Panc1 (cell line): ENCODE measurements at regions not wholly inside any gene's neighbourhood (a gene's known extent, or its start where the extent isn't known, plus 50 kb on each side); places are given as distances from the start of the nearest gene placed in this dataset.

Experiments used
- ATAC-seq: fragments of 200-7000 bp; cut with Tn5 transposase; 2 replicates; pipeline ENCODE4 v1.9.1; 2020; ENCODE audit warnings: mild to moderate bottlenecking, moderate library complexity
- BruUV-seq: library from RNA; stranded (reverse); fragments of 400-500 nt; replicated peaks from 2 replicates; lab custom pipeline; 2021; lab: Mats Ljungman, UMichigan
- CTCF ChIA-PET: fragments of 300-600 bp; sonication (Branson Sonifier 250); formaldehyde crosslinking; loops from one replicate; lab custom pipeline; 2022; ENCODE audit warnings: antibody characterized with exemption; lab: Charles Lee
- POLR2A ChIA-PET: fragments of 300-600 bp; sonication (Branson Sonifier 250); formaldehyde crosslinking; loops from one replicate; lab custom pipeline; 2022; ENCODE audit warnings: antibody characterized with exemption; lab: Charles Lee
- DNase-seq: peaks from one replicate; pipeline ENCODE4 v3.0.0-alpha.2; 2010; ENCODE audit warnings: low read depth, low spot score
- H3K27ac ChIP-seq: 2 replicates; pipeline ENCODE4 v1.5.1; 2011; ENCODE audit warnings: mild to moderate bottlenecking, low read length, inconsistent platforms
- H3K27me3 ChIP-seq: fragments of 200-500 bp; sonication (Bioruptor generic); 2 replicates; pipeline ENCODE4 v1.6.0; 2014; ENCODE audit warnings: low read length, inconsistent platforms; ENCODE audit not compliant: control insufficient read depth, insufficient read depth
- H3K36me3 ChIP-seq: fragments of 200-500 bp; sonication (Bioruptor generic); 2 replicates; pipeline ENCODE4 v1.5.1; 2014; ENCODE audit warnings: inconsistent platforms, mild to moderate bottlenecking, low read length, moderate library complexity; ENCODE audit not compliant: control insufficient read depth, insufficient read depth
- H3K4me1 ChIP-seq: 2 replicates; pipeline ENCODE4 v1.5.1; 2011; ENCODE audit warnings: inconsistent platforms, mild to moderate bottlenecking, low read length, moderate library complexity; ENCODE audit not compliant: control insufficient read depth, insufficient read depth
- H3K4me3 ChIP-seq, 2 experiments: 2 replicates each; pipeline ENCODE4 v1.5.1; 2011 to 2012; ENCODE audit warnings: low read depth in 2 of 2, low read length in 2 of 2, mild to moderate bottlenecking in 2 of 2, inconsistent platforms in 1 of 2, moderate library complexity in 1 of 2
- H3K9me3 ChIP-seq: fragments of 200-500 bp; sonication (Bioruptor generic); 2 replicates; pipeline ENCODE4 v1.5.1; 2014; ENCODE audit warnings: low read depth, mild to moderate bottlenecking, inconsistent platforms, low read length, moderate library complexity; ENCODE audit not compliant: control insufficient read depth, insufficient read depth
- POLR2AphosphoS5 ChIP-seq: IDR thresholded peaks from 2 replicates; pipeline ENCODE4 v1.6.1; 2012; ENCODE audit warnings: mild to moderate bottlenecking, low read depth, low read length, moderate library complexity
- SIN3A ChIP-seq: IDR thresholded peaks from 2 replicates; pipeline ENCODE4 v1.6.1; 2012; ENCODE audit warnings: low read depth, mild to moderate bottlenecking, low read length, moderate library complexity, borderline replicate concordance; ENCODE audit not compliant: insufficient read depth
- TCF7L2 ChIP-seq: IDR thresholded peaks from 2 replicates; pipeline ENCODE4 v1.6.1; 2011; ENCODE audit warnings: mild to moderate bottlenecking, low read depth, low read length, inconsistent platforms
- in situ Hi-C: cut with HindIII; loops from 2 replicates; pipeline ENCODE4 v1.10.0; 2016; ENCODE audit warnings: low sequenced_read_pairs, low pct_unique_long_range_greater_than_20kb
- intact Hi-C: fragments of 100-400 bp; cut with micrococcal nuclease; formaldehyde crosslinking; loops from one replicate; pipeline ENCODE4 v1.10.0; 2022; ENCODE audit not compliant: unreplicated experiment
- TF ChIP-seq, protein P1 (sequence below): fragments of 450-650 bp; IDR thresholded peaks from 2 replicates; pipeline ENCODE4 v1.5.1; 2017; ENCODE audit warnings: mild to moderate bottlenecking
- TF ChIP-seq, protein P2 (sequence below), 2 experiments: IDR thresholded peaks; 2 replicates each; pipeline ENCODE4 v1.6.1; 2011 to 2012; ENCODE audit warnings: low read depth in 2 of 2, control low read depth in 1 of 2, low read length in 1 of 2, mild to moderate bottlenecking in 1 of 2, moderate library complexity in 1 of 2; ENCODE audit not compliant: insufficient read depth in 1 of 2

DNA sequence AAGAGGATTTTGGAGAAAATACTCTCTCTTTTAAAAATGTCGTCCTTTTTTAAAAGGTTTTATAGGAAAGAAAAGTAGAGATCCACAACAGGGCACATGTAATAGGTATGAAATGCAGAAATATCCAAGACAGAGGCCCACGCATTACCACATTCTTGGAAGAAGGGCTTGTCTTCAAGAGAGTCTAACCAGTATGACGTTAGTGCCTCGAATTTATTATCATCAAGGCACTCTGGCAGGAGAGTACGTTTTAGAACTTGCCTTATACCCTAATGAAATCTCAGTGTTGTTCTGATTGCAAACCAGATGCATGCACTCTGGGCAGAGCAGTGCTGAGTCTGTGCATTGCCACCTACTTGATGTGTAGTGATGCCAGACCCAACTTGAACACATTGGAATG, 342.6 kb upstream of the NFE2L3 start:
- DNase-seq: no peak
- CTCF ChIA-PET: no interaction called here
- in situ Hi-C loops (no loop called here), intact Hi-C loops (no loop called here)
- Histone ChIP-seq H3K4me1 (no peaks in the 10 kb centered on the region), H3K27ac (no peak overlapping the region), H3K9me3 (no peaks in the 10 kb centered on the region), H3K36me3 (no peaks in the 10 kb centered on the region), H3K4me3 (no peak overlapping the region), H3K27me3 (peaks cover 7% of the 10 kb centered on the region; the same call in 1 of the 2 replicates)
- TF ChIP-seq POLR2AphosphoS5: no peak
- no peak for TF ChIP-seq TCF7L2
- TF ChIP-seq SIN3A: no peak
- TF ChIP-seq, protein P1, sequence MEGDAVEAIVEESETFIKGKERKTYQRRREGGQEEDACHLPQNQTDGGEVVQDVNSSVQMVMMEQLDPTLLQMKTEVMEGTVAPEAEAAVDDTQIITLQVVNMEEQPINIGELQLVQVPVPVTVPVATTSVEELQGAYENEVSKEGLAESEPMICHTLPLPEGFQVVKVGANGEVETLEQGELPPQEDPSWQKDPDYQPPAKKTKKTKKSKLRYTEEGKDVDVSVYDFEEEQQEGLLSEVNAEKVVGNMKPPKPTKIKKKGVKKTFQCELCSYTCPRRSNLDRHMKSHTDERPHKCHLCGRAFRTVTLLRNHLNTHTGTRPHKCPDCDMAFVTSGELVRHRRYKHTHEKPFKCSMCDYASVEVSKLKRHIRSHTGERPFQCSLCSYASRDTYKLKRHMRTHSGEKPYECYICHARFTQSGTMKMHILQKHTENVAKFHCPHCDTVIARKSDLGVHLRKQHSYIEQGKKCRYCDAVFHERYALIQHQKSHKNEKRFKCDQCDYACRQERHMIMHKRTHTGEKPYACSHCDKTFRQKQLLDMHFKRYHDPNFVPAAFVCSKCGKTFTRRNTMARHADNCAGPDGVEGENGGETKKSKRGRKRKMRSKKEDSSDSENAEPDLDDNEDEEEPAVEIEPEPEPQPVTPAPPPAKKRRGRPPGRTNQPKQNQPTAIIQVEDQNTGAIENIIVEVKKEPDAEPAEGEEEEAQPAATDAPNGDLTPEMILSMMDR: no peak
- TF ChIP-seq, protein P2, sequence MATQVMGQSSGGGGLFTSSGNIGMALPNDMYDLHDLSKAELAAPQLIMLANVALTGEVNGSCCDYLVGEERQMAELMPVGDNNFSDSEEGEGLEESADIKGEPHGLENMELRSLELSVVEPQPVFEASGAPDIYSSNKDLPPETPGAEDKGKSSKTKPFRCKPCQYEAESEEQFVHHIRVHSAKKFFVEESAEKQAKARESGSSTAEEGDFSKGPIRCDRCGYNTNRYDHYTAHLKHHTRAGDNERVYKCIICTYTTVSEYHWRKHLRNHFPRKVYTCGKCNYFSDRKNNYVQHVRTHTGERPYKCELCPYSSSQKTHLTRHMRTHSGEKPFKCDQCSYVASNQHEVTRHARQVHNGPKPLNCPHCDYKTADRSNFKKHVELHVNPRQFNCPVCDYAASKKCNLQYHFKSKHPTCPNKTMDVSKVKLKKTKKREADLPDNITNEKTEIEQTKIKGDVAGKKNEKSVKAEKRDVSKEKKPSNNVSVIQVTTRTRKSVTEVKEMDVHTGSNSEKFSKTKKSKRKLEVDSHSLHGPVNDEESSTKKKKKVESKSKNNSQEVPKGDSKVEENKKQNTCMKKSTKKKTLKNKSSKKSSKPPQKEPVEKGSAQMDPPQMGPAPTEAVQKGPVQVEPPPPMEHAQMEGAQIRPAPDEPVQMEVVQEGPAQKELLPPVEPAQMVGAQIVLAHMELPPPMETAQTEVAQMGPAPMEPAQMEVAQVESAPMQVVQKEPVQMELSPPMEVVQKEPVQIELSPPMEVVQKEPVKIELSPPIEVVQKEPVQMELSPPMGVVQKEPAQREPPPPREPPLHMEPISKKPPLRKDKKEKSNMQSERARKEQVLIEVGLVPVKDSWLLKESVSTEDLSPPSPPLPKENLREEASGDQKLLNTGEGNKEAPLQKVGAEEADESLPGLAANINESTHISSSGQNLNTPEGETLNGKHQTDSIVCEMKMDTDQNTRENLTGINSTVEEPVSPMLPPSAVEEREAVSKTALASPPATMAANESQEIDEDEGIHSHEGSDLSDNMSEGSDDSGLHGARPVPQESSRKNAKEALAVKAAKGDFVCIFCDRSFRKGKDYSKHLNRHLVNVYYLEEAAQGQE (IDR thresholded peaks at IDR 0.05; ENCODE audit: insufficient read depth in 1 of 2, low read depth in 2 of 2, low read length in 1 of 2): no peak
- POLR2A ChIA-PET: no interaction called here
- ATAC-seq: no peak
- BruUV-seq: no TSS peak

DNA sequence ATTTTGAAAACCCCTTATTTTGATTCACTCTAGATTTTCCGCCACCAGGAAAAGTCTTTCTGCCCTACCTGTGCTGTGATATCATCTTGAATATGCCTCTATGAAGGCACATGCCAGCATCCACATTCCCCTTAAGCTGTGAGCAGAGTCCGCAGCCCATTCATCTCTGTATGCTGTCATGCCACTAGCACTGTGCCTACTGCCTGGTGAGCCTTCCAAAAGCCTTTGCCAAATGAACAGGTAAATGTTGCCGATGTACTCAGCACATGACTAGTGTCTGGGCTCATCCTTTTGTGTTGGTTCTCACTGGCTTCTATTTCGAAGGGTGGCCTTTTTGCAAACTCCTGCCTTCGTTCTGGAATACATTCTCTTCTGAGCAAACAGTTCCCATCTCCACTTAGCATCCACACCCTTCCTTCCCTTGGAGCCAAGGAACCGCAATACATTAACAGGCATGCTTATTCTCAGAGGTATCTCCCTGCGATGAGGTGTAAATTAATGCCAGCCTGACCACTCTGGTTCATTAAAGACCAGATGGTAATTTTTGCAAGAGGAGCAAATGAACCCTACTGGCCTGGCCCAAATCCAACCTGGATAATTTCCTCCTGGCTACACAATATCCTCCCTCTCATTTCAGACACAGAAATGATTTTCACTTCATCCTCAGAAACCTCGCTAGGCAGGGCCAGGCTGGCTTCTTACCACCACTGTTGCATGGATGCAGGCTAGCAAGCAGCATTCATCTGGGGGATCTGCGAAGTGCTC, 339.7 kb upstream of the NFE2L3 start:
- Histone ChIP-seq H3K9me3 (no peaks in the 10 kb centered on the region), H3K27me3 (peaks cover 6% of the 10 kb centered on the region; the same call in 1 of the 2 replicates), H3K4me3 (no peak overlapping the region), H3K36me3 (no peaks in the 10 kb centered on the region), H3K4me1 (no peaks in the 10 kb centered on the region), H3K27ac (no peak overlapping the region)
- in situ Hi-C loops: no loop called here
- BruUV-seq: no TSS peak
- ChIA-PET POLR2A (no interaction called here), CTCF (no interaction called here)
- TF ChIP-seq, protein P1: no peak
- TF ChIP-seq POLR2AphosphoS5: no peak
- TF ChIP-seq TCF7L2: no peak
- TF ChIP-seq, protein P2 (IDR thresholded peaks at IDR 0.05; ENCODE audit: insufficient read depth in 1 of 2, low read depth in 2 of 2, low read length in 1 of 2): no peak
- TF ChIP-seq SIN3A: no peak
- intact Hi-C loops: no loop called here
- no peak for ATAC-seq
- no peak for DNase-seq
